Skeletal muscle satellite cell (primary cell): ENCODE measurements at regions not wholly inside any gene's neighbourhood (a gene's known extent, or its start where the extent isn't known, plus 50 kb on each side); places are given as distances from the start of the nearest gene placed in this dataset.
"Not testable (repeated sequence)": the region's sequence is repeated elsewhere in the genome, so short reads cannot be mapped to it uniquely, and the experiment has no call there.

ENCODE experiments used
- H3K27me3 ChIP-seq: 2 replicates; pipeline ENCODE4 v1.7.0; 2013; ENCODE audit warnings: low read length; ENCODE audit not compliant: control insufficient read depth, insufficient read depth
- H3K36me3 ChIP-seq: 2 replicates; pipeline ENCODE4 v1.7.0; 2013; ENCODE audit warnings: mild to moderate bottlenecking, control low read depth, low read length; ENCODE audit not compliant: insufficient read depth
- H3K4me1 ChIP-seq: 2 replicates; pipeline ENCODE4 v1.7.0; 2013; ENCODE audit warnings: low read length; ENCODE audit not compliant: control insufficient read depth, insufficient read depth
- H3K4me2 ChIP-seq: 2 replicates; pipeline ENCODE4 v1.7.0; 2013; ENCODE audit warnings: mild to moderate bottlenecking, low read length
- H3K4me3 ChIP-seq: 2 replicates; pipeline ENCODE4 v1.7.0; 2013; ENCODE audit warnings: low read length
- H3K9ac ChIP-seq: 2 replicates; pipeline ENCODE4 v1.7.0; 2013; ENCODE audit warnings: mild to moderate bottlenecking, low read depth, low read length, moderate library complexity
- H3K9me3 ChIP-seq: replicated peaks from 2 replicates; pipeline ENCODE4 v1.7.0; 2013; ENCODE audit warnings: mild to moderate bottlenecking, control low read depth, low read length

GRCh38 chr12:97985834-97986233 is 523.2 kb downstream of the RMST start:
- no peaks in the 10 kb centered on the region for H3K9me3 ChIP-seq
- no peak overlapping the region for H3K4me2 ChIP-seq
- no peaks in the 10 kb centered on the region for H3K4me1 ChIP-seq
- no peak overlapping the region for H3K4me3 ChIP-seq
- H3K9ac ChIP-seq: no peak overlapping the region
- H3K36me3 ChIP-seq: no peaks in the 10 kb centered on the region
- H3K27me3 ChIP-seq: no peaks in the 10 kb centered on the region

- H3K36me3 ChIP-seq, H3K9ac ChIP-seq, H3K4me2 ChIP-seq, H3K4me3 ChIP-seq, H3K27me3 ChIP-seq, H3K9me3 ChIP-seq, H3K4me1 ChIP-seq: not testable (repeated sequence)
Observed at GRCh38 chr12:97988588-97988987, 526.0 kb downstream of the RMST start.

GRCh38 chr12:97989366-97989940 is 525.9 kb upstream of the TMPO start:
- no peak overlapping the region for H3K4me2 ChIP-seq

GRCh38 chr12:97994746-97995484 is 520.5 kb upstream of the TMPO start:
- H3K9me3 ChIP-seq: no peaks in the 10 kb centered on the region
- H3K27me3 ChIP-seq: no peaks in the 10 kb centered on the region
- no peak overlapping the region for H3K4me2 ChIP-seq
- H3K9ac ChIP-seq: no peak overlapping the region
- H3K36me3 ChIP-seq: no peaks in the 10 kb centered on the region
- no peak overlapping the region for H3K4me3 ChIP-seq
- no peaks in the 10 kb centered on the region for H3K4me1 ChIP-seq

More at GRCh38 chr12:97989366-97989940, 525.9 kb upstream of the TMPO start:
- Histone ChIP-seq H3K9ac (no peak overlapping the region), H3K9me3 (no peaks in the 10 kb centered on the region), H3K4me1 (no peaks in the 10 kb centered on the region), H3K4me3 (no peak overlapping the region), H3K27me3 (no peaks in the 10 kb centered on the region), H3K36me3 (no peaks in the 10 kb centered on the region)

GRCh38 chr12:97995559-97995958 is 519.8 kb upstream of the TMPO start:
- no peak overlapping the region for H3K4me3 ChIP-seq
- no peaks in the 10 kb centered on the region for H3K36me3 ChIP-seq
- no peaks in the 10 kb centered on the region for H3K4me1 ChIP-seq
- no peak overlapping the region for H3K4me2 ChIP-seq
- no peak overlapping the region for H3K9ac ChIP-seq
- H3K9me3 ChIP-seq: no peaks in the 10 kb centered on the region
- H3K27me3 ChIP-seq: no peaks in the 10 kb centered on the region

- H3K4me2 ChIP-seq: no peak overlapping the region
- no peaks in the 10 kb centered on the region for H3K36me3 ChIP-seq
- no peaks in the 10 kb centered on the region for H3K4me1 ChIP-seq
- H3K9ac ChIP-seq: no peak overlapping the region
- H3K9me3 ChIP-seq: no peaks in the 10 kb centered on the region
- H3K27me3 ChIP-seq: peaks cover 7% of the 10 kb centered on the region
- no peak overlapping the region for H3K4me3 ChIP-seq
Observed at GRCh38 chr12:98001430-98001829, 514.0 kb upstream of the TMPO start.

GRCh38 chr12:98002887-98003493 is 512.4 kb upstream of the TMPO start:
- no peaks in the 10 kb centered on the region for H3K4me1 ChIP-seq
- no peaks in the 10 kb centered on the region for H3K9me3 ChIP-seq
- H3K9ac ChIP-seq: no peak overlapping the region

GRCh38 chr12:98007963-98008362 is 507.4 kb upstream of the TMPO start:
- Histone ChIP-seq H3K4me1 (no peaks in the 10 kb centered on the region), H3K36me3 (no peaks in the 10 kb centered on the region), H3K4me3 (no peak overlapping the region), H3K27me3 (no peaks in the 10 kb centered on the region), H3K4me2 (no peak overlapping the region), H3K9me3 (no peaks in the 10 kb centered on the region), H3K9ac (no peak overlapping the region)

More at GRCh38 chr12:98002887-98003493, 512.4 kb upstream of the TMPO start:
- H3K27me3 ChIP-seq: peaks cover 7% of the 10 kb centered on the region
- H3K36me3 ChIP-seq: no peaks in the 10 kb centered on the region
- H3K4me2 ChIP-seq: no peak overlapping the region
- no peak overlapping the region for H3K4me3 ChIP-seq

GRCh38 chr12:98013560-98013959 is 501.8 kb upstream of the TMPO start:
- Histone ChIP-seq H3K9me3 (no peaks in the 10 kb centered on the region), H3K4me2 (no peak overlapping the region), H3K27me3 (no peaks in the 10 kb centered on the region), H3K9ac (no peak overlapping the region), H3K4me3 (no peak overlapping the region), H3K4me1 (no peaks in the 10 kb centered on the region), H3K36me3 (no peaks in the 10 kb centered on the region)

- Histone ChIP-seq H3K4me2 (no peak overlapping the region), H3K9ac (no peak overlapping the region), H3K36me3 (no peaks in the 10 kb centered on the region), H3K4me1 (no peaks in the 10 kb centered on the region), H3K4me3 (no peak overlapping the region), H3K27me3 (no peaks in the 10 kb centered on the region), H3K9me3 (no peaks in the 10 kb centered on the region)
Observed at GRCh38 chr12:98018836-98019235, 496.6 kb upstream of the TMPO start.

GRCh38 chr12:98020376-98020775 is 495.0 kb upstream of the TMPO start:
- Histone ChIP-seq H3K36me3 (no peaks in the 10 kb centered on the region), H3K9ac (no peak overlapping the region), H3K27me3 (no peaks in the 10 kb centered on the region), H3K9me3 (no peaks in the 10 kb centered on the region), H3K4me1 (no peaks in the 10 kb centered on the region), H3K4me3 (no peak overlapping the region), H3K4me2 (no peak overlapping the region)

- Histone ChIP-seq H3K36me3 (no peaks in the 10 kb centered on the region), H3K4me2 (no peak overlapping the region), H3K9ac (no peak overlapping the region), H3K9me3 (no peaks in the 10 kb centered on the region), H3K4me3 (no peak overlapping the region), H3K27me3 (no peaks in the 10 kb centered on the region), H3K4me1 (no peaks in the 10 kb centered on the region)
Observed at GRCh38 chr12:98022961-98023360, 492.4 kb upstream of the TMPO start.
